WI38 (cell line): ENCODE measurements at regions not wholly inside any gene's neighbourhood (a gene's known extent, or its start where the extent isn't known, plus 50 kb on each side); places are given as distances from the start of the nearest gene placed in this dataset.
"Not testable (repeated sequence)": the region's sequence is repeated elsewhere in the genome, so short reads cannot be mapped to it uniquely, and the experiment has no call there.

Experiments
- H3K4me3 ChIP-seq: 2 replicates; pipeline ENCODE4 v1.5.1; 2011; ENCODE audit warnings: low read depth, mild to moderate bottlenecking, control low read depth, low read length
- TF ChIP-seq, protein P1 (sequence below): IDR thresholded peaks from 2 replicates; pipeline ENCODE4 v1.5.1; 2012; ENCODE audit warnings: low read depth, mild to moderate bottlenecking, control low read depth, low read length

DNA sequence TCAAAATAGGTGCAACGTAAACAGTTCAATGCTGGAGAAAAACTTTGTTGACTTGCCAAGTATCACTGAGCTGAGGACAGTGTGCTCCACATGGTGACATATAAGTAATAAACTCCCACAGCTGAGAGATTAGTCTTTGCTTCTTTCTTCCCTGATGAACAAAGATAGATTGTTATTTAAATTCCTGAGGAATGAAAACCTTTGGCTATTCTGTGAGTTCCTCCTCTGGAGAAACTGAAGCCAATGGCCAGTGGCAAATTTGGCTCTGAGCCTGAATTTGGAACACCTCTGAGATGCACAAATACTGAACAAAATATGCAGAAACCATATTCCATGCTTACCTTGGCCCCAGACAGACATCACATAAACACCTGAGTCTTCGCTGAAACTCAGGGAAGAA lies 63.3 kb downstream of the RPL22L1 start:
- TF ChIP-seq, protein P1, sequence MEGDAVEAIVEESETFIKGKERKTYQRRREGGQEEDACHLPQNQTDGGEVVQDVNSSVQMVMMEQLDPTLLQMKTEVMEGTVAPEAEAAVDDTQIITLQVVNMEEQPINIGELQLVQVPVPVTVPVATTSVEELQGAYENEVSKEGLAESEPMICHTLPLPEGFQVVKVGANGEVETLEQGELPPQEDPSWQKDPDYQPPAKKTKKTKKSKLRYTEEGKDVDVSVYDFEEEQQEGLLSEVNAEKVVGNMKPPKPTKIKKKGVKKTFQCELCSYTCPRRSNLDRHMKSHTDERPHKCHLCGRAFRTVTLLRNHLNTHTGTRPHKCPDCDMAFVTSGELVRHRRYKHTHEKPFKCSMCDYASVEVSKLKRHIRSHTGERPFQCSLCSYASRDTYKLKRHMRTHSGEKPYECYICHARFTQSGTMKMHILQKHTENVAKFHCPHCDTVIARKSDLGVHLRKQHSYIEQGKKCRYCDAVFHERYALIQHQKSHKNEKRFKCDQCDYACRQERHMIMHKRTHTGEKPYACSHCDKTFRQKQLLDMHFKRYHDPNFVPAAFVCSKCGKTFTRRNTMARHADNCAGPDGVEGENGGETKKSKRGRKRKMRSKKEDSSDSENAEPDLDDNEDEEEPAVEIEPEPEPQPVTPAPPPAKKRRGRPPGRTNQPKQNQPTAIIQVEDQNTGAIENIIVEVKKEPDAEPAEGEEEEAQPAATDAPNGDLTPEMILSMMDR: no peak

DNA sequence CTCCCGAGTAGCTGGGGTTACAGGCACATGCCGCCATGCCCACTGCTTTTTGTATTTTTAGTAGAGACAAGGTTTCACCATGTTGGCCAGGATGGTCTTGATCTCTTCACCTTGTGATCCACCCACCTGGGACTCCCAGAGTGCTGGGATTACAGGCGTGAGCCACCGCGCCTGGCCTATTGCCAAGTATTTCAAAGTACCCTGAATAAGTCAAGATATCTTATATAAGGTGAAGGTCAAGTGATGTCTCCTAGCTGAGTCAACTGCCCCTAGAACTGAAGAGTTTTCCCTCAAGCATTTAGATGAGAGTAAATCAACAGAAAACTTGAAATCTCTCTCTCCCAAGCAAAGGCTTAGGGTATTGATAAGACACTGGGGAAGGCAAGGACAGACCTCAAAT lies 63.9 kb downstream of the RPL22L1 start:
- TF ChIP-seq, protein P1: no peak
- no peak overlapping the region for H3K4me3 ChIP-seq

More for the DNA sequence above, 63.3 kb downstream of the RPL22L1 start:
- no peak overlapping the region for H3K4me3 ChIP-seq

DNA sequence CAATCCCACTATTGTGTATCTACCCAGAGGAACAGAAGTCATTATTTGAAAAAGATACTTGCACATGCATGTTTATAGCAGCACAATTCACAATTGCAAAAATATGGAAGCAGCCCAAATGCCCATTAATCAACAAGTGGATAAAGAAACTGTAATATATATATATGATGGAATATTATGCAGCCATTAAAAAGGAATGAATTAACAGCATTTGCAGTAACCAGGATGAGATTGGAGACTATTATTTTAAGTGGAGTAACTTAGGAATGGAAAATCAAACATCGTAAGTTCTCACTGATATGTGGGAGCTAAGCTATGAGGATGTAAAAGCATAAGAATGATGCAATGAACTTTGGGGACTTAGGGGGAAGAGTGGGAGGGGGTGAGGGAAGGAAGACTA lies 64.7 kb downstream of the RPL22L1 start:
- not testable (repeated sequence) for H3K4me3 ChIP-seq

DNA sequence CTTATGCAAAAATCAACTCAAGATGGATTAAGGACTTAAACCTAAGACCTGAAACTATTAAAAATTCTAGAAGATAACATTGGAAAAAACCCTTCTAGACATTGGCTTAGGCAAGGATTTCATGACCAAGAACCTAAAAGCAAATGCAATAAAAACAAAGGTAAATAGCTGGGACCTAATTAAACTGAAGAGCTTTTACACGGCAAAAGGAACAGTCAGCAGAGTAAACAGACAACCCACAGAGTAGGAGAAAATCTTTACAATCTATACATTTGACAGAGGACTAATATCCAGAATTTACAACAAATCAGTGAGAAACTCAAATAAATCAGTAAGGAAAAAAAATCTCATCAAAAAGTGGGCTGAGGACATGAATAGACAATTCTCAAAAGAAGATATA lies 65.4 kb downstream of the RPL22L1 start:
- H3K4me3 ChIP-seq: not testable (repeated sequence)

DNA sequence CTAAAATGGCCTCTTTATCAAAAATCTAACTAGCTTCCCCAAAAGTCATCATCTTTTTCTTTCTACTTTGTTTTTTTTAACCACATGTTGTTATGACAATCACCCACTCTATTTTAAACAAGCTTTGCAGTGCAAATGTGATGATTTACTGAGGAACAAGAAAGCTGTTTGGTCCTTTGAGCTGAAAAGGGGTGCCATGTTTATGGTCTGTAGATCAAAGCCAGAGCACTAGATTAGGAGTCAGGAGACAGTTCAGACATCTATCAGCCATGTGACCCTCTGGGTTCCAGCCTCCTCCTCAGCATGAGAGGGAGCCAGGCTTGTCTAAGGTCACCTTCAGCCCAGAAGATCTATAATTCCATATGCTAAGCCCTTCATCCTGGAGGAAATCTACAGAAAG lies 65.9 kb downstream of the RPL22L1 start:
- TF ChIP-seq, protein P1: no peak
- no peak overlapping the region for H3K4me3 ChIP-seq

DNA sequence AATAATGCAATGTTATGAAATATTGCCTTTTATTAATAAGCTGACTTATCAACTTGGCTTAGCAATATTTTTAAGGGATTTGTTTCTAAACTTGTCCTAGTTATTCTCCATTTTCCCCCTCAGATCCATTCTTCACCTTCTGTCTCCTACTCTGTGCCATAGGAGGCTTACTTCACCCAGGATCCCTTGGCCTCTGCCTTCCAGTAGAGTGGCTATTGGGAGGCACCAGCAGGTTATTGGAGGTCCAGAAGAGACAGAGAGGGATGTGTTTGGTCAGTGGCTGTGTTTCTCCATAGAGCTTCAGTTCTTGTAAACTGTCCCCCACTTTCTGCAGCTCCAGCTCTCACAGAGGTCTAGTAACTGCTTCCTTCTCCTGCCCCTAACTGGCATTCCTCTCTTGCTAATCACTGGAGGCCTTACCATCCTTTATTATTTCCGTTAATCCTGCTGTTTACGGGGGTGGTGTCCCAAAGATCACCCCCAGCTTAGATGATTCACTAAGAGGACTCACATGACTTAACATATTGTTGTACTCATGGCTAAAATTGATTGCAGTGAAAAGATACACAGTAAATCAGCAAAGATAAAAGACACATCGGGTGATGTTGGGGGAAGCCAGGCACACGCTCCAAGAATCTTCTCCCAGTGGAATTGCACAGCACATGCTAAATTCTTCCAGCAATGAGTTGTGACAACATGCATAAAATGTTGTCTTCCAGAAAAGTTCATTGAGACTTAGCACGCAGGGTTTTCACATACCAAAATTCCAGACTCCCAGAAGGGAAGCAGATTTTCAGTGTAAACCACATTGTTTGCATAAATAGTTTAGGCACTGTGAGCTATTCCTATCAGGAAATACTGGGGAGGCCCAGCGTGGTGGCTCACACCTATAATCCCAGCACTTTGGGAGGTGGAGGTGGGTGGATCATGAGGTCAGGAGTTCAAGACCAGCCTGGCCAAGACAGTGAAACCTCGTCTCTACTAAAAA lies 67.5 kb downstream of the RPL22L1 start:
- H3K4me3 ChIP-seq: no peak overlapping the region
- TF ChIP-seq, protein P1: no peak

DNA sequence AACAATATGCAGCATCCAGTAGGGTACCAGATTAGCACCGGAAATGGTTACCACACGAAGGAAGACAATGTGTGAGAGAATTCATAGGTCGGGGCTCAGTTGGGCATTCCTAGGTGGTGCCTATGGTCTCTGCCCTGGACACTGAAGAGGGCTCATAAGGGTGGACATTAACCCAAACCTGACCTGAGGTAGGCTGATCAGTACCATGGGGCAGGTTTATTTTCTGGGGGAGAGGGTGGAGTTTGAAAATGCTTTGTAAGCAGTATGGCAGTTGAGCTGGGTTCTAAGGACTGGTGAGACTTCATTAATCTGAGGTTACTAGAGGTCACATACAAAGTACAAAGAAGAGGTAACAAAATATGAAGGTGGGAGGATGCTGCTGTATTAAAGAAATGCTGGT lies 68.4 kb downstream of the RPL22L1 start:
- H3K4me3 ChIP-seq: no peak overlapping the region
- TF ChIP-seq, protein P1: no peak

DNA sequence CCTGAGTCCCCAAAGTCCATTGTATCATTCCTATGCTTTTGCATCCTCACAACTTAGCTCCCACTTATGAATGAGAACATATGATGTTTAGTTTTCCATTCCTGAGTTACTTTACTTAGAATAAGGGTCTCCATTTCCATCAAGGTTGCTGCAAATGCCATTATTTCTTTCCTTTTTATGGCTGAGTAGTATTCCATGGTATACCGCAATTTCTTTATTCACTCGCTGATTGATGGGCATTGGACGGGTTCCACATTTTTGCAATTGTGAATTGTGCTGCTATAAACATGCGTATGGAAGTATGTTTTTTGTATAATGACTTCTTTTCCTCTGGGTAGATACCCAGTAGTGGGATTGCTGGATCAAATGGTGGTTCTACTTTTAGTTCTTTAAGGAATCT lies 69.7 kb downstream of the RPL22L1 start:
- H3K4me3 ChIP-seq: not testable (repeated sequence)

DNA sequence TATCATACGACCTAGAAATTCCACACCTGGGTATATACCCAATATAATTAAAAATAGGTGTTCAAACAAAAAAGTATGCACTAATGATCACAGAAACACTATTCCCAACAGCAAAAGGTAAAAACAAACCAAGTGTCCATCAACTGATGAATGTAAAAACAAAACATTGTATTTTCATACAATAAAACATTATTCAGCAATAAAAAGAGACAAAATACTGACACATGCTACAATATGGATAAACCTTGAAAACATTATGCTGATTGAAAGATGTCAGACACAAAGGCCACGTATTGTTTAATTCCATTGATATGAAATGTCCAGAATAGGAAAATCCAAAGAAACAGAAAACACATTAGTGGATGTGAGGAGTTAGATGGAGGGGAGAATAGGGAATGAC lies 71.0 kb downstream of the RPL22L1 start:
- no peak overlapping the region for H3K4me3 ChIP-seq
- TF ChIP-seq, protein P1: no peak
